ENCODE measurements at regions not wholly inside any gene's neighbourhood (a gene's known extent, or its start where the extent isn't known, plus 50 kb on each side); places are given as distances from the start of the nearest gene placed in this dataset.

DNA sequence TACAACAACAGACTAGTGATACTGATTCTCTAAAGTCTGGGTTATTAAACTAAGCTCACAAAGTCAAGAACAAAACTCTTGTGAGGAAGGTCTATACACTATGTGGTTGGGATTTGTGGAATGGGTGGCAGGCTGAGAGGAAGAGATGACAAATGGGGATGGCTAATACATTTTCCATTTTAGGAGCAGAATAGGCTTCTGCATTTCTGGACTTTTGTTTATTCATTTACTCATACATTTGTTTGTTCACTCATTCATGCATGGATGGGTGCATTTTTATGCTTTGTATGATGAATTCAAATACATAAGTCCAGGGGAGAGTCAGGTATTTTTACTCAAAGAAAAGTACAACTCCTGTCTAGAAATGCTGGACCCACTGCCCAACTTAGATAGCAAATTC, 637.4 kb upstream of the CDH2 start:
- TF ChIP-seq, protein P1, sequence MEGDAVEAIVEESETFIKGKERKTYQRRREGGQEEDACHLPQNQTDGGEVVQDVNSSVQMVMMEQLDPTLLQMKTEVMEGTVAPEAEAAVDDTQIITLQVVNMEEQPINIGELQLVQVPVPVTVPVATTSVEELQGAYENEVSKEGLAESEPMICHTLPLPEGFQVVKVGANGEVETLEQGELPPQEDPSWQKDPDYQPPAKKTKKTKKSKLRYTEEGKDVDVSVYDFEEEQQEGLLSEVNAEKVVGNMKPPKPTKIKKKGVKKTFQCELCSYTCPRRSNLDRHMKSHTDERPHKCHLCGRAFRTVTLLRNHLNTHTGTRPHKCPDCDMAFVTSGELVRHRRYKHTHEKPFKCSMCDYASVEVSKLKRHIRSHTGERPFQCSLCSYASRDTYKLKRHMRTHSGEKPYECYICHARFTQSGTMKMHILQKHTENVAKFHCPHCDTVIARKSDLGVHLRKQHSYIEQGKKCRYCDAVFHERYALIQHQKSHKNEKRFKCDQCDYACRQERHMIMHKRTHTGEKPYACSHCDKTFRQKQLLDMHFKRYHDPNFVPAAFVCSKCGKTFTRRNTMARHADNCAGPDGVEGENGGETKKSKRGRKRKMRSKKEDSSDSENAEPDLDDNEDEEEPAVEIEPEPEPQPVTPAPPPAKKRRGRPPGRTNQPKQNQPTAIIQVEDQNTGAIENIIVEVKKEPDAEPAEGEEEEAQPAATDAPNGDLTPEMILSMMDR (conservative IDR thresholded peaks at IDR 0.05; ENCODE audit: low read depth, low read length): no peak
- no peak for TF ChIP-seq EZH2 (IDR thresholded peaks at IDR 0.05; ENCODE audit: borderline replicate concordance, low read depth, low read length, poor library complexity, severe bottlenecking)
- H3K27me3 ChIP-seq (replicated peaks; ENCODE audit: insufficient read depth, low read depth, low read length, poor library complexity): no peaks in the 10 kb centered on the region
- no peak overlapping the region for H3K4me3 ChIP-seq (ENCODE audit: low read depth, low read length, poor library complexity, severe bottlenecking)
- no peak overlapping the region for H3K27ac ChIP-seq (ENCODE audit: low read depth, low read length, poor library complexity, severe bottlenecking)
- BruUV-seq (replicated peaks): no TSS peak
- POLR2A ChIA-PET (ENCODE audit: low non-redundant PET): no interaction called here
- no peaks in the 10 kb centered on the region for H3K4me1 ChIP-seq (ENCODE audit: insufficient read depth, low read length, poor library complexity, severe bottlenecking)
- CTCF ChIA-PET: no interaction called here
- no peaks in the 10 kb centered on the region for H3K36me3 ChIP-seq (ENCODE audit: insufficient read depth, low read length, poor library complexity, severe bottlenecking)
- DNase-seq (ENCODE audit: low spot score): no peak
- H3K9me3 ChIP-seq (ENCODE audit: low read depth, low read length, poor library complexity, severe bottlenecking): peaks cover 2% of the 10 kb centered on the region
- intact Hi-C loops (cut with micrococcal nuclease; ENCODE audit: unreplicated experiment): no loop called here

DNA sequence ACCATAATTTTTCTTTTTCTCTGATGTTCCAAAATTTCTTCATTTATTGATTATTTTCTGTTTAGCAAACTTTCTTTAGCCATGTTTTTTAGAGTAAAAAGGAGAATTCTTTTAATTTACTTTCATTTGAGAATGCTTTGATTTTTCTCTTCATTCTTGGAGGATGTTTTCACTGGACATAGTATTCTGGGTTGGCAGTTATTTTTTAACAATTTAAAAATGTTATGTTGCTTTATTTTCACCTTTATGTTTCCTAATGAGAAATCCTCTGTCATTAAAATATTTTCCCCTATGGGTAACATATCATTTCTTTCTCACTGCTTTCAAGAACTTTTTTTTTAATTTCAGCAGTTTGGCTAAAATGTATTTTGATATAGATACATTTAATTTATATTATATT, 631.4 kb upstream of the CDH2 start:
- H3K4me3 ChIP-seq (ENCODE audit: low read depth, low read length, poor library complexity, severe bottlenecking): no peak overlapping the region
- no TSS peak for BruUV-seq (replicated peaks)
- intact Hi-C loops (cut with micrococcal nuclease; ENCODE audit: unreplicated experiment): no loop called here
- no peaks in the 10 kb centered on the region for H3K27me3 ChIP-seq (replicated peaks; ENCODE audit: insufficient read depth, low read depth, low read length, poor library complexity)
- H3K9me3 ChIP-seq (ENCODE audit: low read depth, low read length, poor library complexity, severe bottlenecking): peaks cover 10% of the 10 kb centered on the region
- peaks cover under 1% of the 10 kb centered on the region for H3K4me1 ChIP-seq (ENCODE audit: insufficient read depth, low read length, poor library complexity, severe bottlenecking)
- CTCF ChIA-PET: no interaction called here
- no peak for DNase-seq (ENCODE audit: low spot score)
- H3K36me3 ChIP-seq (ENCODE audit: insufficient read depth, low read length, poor library complexity, severe bottlenecking): no peaks in the 10 kb centered on the region
- POLR2A ChIA-PET (ENCODE audit: low non-redundant PET): no interaction called here
- H3K27ac ChIP-seq (ENCODE audit: low read depth, low read length, poor library complexity, severe bottlenecking): no peak overlapping the region
- TF ChIP-seq EZH2 (IDR thresholded peaks at IDR 0.05; ENCODE audit: borderline replicate concordance, low read depth, low read length, poor library complexity, severe bottlenecking): no peak
- TF ChIP-seq, protein P1 (conservative IDR thresholded peaks at IDR 0.05; ENCODE audit: low read depth, low read length): no peak

DNA sequence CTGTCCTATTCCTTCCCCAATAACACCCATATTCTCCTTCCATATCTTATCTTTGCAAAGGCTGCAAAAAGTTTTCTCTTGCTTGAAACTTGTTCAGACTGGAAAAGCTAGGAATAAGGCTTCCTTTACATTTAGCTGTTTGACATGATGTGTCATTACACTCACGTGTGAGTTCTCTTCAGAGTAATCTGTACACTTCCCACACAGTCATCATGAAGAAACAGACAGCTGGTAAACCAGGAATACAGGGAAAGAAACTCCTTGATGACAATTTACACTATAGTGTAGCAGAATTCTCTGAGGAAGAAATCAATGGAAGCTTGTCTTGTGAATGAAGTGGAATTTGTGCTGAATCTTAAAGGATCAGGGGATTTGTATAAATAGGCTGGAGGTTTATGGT, 628.6 kb upstream of the CDH2 start:
- TF ChIP-seq, protein P1 (conservative IDR thresholded peaks at IDR 0.05; ENCODE audit: low read depth, low read length): no peak
- no peak for TF ChIP-seq EZH2 (IDR thresholded peaks at IDR 0.05; ENCODE audit: borderline replicate concordance, low read depth, low read length, poor library complexity, severe bottlenecking)
- ChIA-PET CTCF (no interaction called here), POLR2A (ENCODE audit: low non-redundant PET) (no interaction called here)
- DNase-seq (ENCODE audit: low spot score): no peak
- H3K27me3 ChIP-seq (replicated peaks; ENCODE audit: insufficient read depth, low read depth, low read length, poor library complexity): no peaks in the 10 kb centered on the region
- H3K4me1 ChIP-seq (ENCODE audit: insufficient read depth, low read length, poor library complexity, severe bottlenecking): peaks cover 19% of the 10 kb centered on the region
- peaks cover 10% of the 10 kb centered on the region for H3K9me3 ChIP-seq (ENCODE audit: low read depth, low read length, poor library complexity, severe bottlenecking)
- no TSS peak for BruUV-seq (replicated peaks)
- intact Hi-C loops (cut with micrococcal nuclease; ENCODE audit: unreplicated experiment): no loop called here
- no peak overlapping the region for H3K4me3 ChIP-seq (ENCODE audit: low read depth, low read length, poor library complexity, severe bottlenecking)
- H3K36me3 ChIP-seq (ENCODE audit: insufficient read depth, low read length, poor library complexity, severe bottlenecking): no peaks in the 10 kb centered on the region
- H3K27ac ChIP-seq (ENCODE audit: low read depth, low read length, poor library complexity, severe bottlenecking): no peak overlapping the region

All from A673 (cell line).